Panc1 (cell line): ENCODE measurements at regions not wholly inside any gene's neighbourhood (a gene's known extent, or its start where the extent isn't known, plus 50 kb on each side); places are given as distances from the start of the nearest gene placed in this dataset.

Experiments
- ATAC-seq: fragments of 200-7000 bp; cut with Tn5 transposase; 2 replicates; pipeline ENCODE4 v1.9.1; 2020; ENCODE audit warnings: mild to moderate bottlenecking, moderate library complexity
- BruUV-seq: library from RNA; stranded (reverse); fragments of 400-500 nt; replicated peaks from 2 replicates; lab custom pipeline; 2021; lab: Mats Ljungman, UMichigan
- CTCF ChIA-PET: fragments of 300-600 bp; sonication (Branson Sonifier 250); formaldehyde crosslinking; loops from one replicate; lab custom pipeline; 2022; ENCODE audit warnings: antibody characterized with exemption; lab: Charles Lee
- POLR2A ChIA-PET: fragments of 300-600 bp; sonication (Branson Sonifier 250); formaldehyde crosslinking; loops from one replicate; lab custom pipeline; 2022; ENCODE audit warnings: antibody characterized with exemption; lab: Charles Lee
- DNase-seq: peaks from one replicate; pipeline ENCODE4 v3.0.0-alpha.2; 2010; ENCODE audit warnings: low read depth, low spot score
- H3K27ac ChIP-seq: 2 replicates; pipeline ENCODE4 v1.5.1; 2011; ENCODE audit warnings: mild to moderate bottlenecking, low read length, inconsistent platforms
- H3K27me3 ChIP-seq: fragments of 200-500 bp; sonication (Bioruptor generic); 2 replicates; pipeline ENCODE4 v1.6.0; 2014; ENCODE audit warnings: low read length, inconsistent platforms; ENCODE audit not compliant: control insufficient read depth, insufficient read depth
- H3K36me3 ChIP-seq: fragments of 200-500 bp; sonication (Bioruptor generic); 2 replicates; pipeline ENCODE4 v1.5.1; 2014; ENCODE audit warnings: inconsistent platforms, mild to moderate bottlenecking, low read length, moderate library complexity; ENCODE audit not compliant: control insufficient read depth, insufficient read depth
- H3K4me1 ChIP-seq: 2 replicates; pipeline ENCODE4 v1.5.1; 2011; ENCODE audit warnings: inconsistent platforms, mild to moderate bottlenecking, low read length, moderate library complexity; ENCODE audit not compliant: control insufficient read depth, insufficient read depth
- H3K4me3 ChIP-seq, 2 experiments: 2 replicates each; pipeline ENCODE4 v1.5.1; 2011 to 2012; ENCODE audit warnings: low read depth in 2 of 2, low read length in 2 of 2, mild to moderate bottlenecking in 2 of 2, inconsistent platforms in 1 of 2, moderate library complexity in 1 of 2
- H3K9me3 ChIP-seq: fragments of 200-500 bp; sonication (Bioruptor generic); 2 replicates; pipeline ENCODE4 v1.5.1; 2014; ENCODE audit warnings: low read depth, mild to moderate bottlenecking, inconsistent platforms, low read length, moderate library complexity; ENCODE audit not compliant: control insufficient read depth, insufficient read depth
- CTCF ChIP-seq: fragments of 450-650 bp; IDR thresholded peaks from 2 replicates; pipeline ENCODE4 v1.5.1; 2017; ENCODE audit warnings: mild to moderate bottlenecking
- POLR2AphosphoS5 ChIP-seq: IDR thresholded peaks from 2 replicates; pipeline ENCODE4 v1.6.1; 2012; ENCODE audit warnings: mild to moderate bottlenecking, low read depth, low read length, moderate library complexity
- REST ChIP-seq, 2 experiments: IDR thresholded peaks; 2 replicates each; pipeline ENCODE4 v1.6.1; 2011 to 2012; ENCODE audit warnings: low read depth in 2 of 2, control low read depth in 1 of 2, low read length in 1 of 2, mild to moderate bottlenecking in 1 of 2, moderate library complexity in 1 of 2; ENCODE audit not compliant: insufficient read depth in 1 of 2
- SIN3A ChIP-seq: IDR thresholded peaks from 2 replicates; pipeline ENCODE4 v1.6.1; 2012; ENCODE audit warnings: low read depth, mild to moderate bottlenecking, low read length, moderate library complexity, borderline replicate concordance; ENCODE audit not compliant: insufficient read depth
- TCF7L2 ChIP-seq: IDR thresholded peaks from 2 replicates; pipeline ENCODE4 v1.6.1; 2011; ENCODE audit warnings: mild to moderate bottlenecking, low read depth, low read length, inconsistent platforms
- in situ Hi-C: cut with HindIII; loops from 2 replicates; pipeline ENCODE4 v1.10.0; 2016; ENCODE audit warnings: low sequenced_read_pairs, low pct_unique_long_range_greater_than_20kb
- intact Hi-C: fragments of 100-400 bp; cut with micrococcal nuclease; formaldehyde crosslinking; loops from one replicate; pipeline ENCODE4 v1.10.0; 2022; ENCODE audit not compliant: unreplicated experiment

- no peak overlapping the region for H3K4me3 ChIP-seq
- DNase-seq (no peak), ATAC-seq (no peak)
- H3K9me3 ChIP-seq: no peaks in the 10 kb centered on the region
- no peak overlapping the region for H3K27ac ChIP-seq
- in situ Hi-C loops: no loop called here
- no peaks in the 10 kb centered on the region for H3K36me3 ChIP-seq
- no peaks in the 10 kb centered on the region; the same call in 1 of the 2 replicates for H3K4me1 ChIP-seq
- intact Hi-C loops: no loop called here
- ChIA-PET POLR2A (no interaction called here), CTCF (no interaction called here)
- no peaks in the 10 kb centered on the region for H3K27me3 ChIP-seq
- BruUV-seq: no TSS peak
- TF ChIP-seq POLR2AphosphoS5 (no peak), REST (IDR thresholded peaks at IDR 0.05; ENCODE audit: insufficient read depth in 1 of 2, low read depth in 2 of 2, low read length in 1 of 2) (no peak), TCF7L2 (no peak), CTCF (no peak), SIN3A (no peak)
Measured at GRCh38 chr15:95857758-95858157, 472.7 kb upstream of the NR2F2 start.

- no peaks in the 10 kb centered on the region for H3K36me3 ChIP-seq
- in situ Hi-C loops (no loop called here), intact Hi-C loops (no loop called here)
- H3K4me1 ChIP-seq: no peaks in the 10 kb centered on the region; the same call in 1 of the 2 replicates
- no peaks in the 10 kb centered on the region for H3K9me3 ChIP-seq
- no peak for ATAC-seq
- H3K27me3 ChIP-seq: no peaks in the 10 kb centered on the region
- ChIA-PET CTCF (no interaction called here), POLR2A (no interaction called here)
- TF ChIP-seq REST (IDR thresholded peaks at IDR 0.05; ENCODE audit: insufficient read depth in 1 of 2, low read depth in 2 of 2, low read length in 1 of 2) (no peak), POLR2AphosphoS5 (no peak), CTCF (no peak), SIN3A (no peak), TCF7L2 (no peak)
- H3K4me3 ChIP-seq: no peak overlapping the region
- DNase-seq: no peak
- no TSS peak for BruUV-seq
- no peak overlapping the region for H3K27ac ChIP-seq
Measured at GRCh38 chr15:95860406-95860805, 470.1 kb upstream of the NR2F2 start.
